ENCODE measurements at regions not wholly inside any gene's neighbourhood (a gene's known extent, or its start where the extent isn't known, plus 50 kb on each side); places are given as distances from the start of the nearest gene placed in this dataset.

DNA sequence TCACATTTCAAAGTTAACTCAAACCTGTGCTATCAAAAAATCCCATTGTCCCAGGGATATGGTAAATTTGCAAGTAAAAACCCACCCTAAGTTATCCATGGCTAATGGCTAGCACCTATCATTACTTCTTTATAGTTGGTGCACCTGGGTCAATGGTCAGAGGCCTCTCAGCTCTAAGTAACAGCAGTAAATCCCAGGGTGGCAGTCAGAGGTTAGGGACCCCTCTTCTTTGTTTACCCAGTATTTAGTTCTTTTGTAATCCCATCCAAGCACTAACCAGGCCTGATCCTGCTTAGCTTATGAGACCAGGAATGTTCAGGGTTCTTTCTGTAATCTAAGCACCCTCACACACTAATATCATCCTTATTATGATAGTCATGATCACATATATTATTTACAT, 52.1 kb upstream of the WWC1 start:
- no peak for DNase-seq

Data from right kidney (tissue), 1 donor.